NCI-H1930 (cell line): ENCODE measurements at regions not wholly inside any gene's neighbourhood (a gene's known extent, or its start where the extent isn't known, plus 50 kb on each side); places are given as distances from the start of the nearest gene placed in this dataset.

Source experiments
- DNase-seq, 2 experiments: peaks; one replicate each; lab custom pipeline; 2025; lab: John Stamatoyannopoulos, UW

- DNase-seq: no peak
Measured at GRCh38 chr5:133797167-133797566, 171.3 kb downstream of the C5orf15 start.

GRCh38 chr5:133796186-133796585, 172.2 kb downstream of the C5orf15 start:
- DNase-seq: no peak

GRCh38 chr5:133794771-133795415, 173.5 kb downstream of the C5orf15 start:
- no peak for DNase-seq

GRCh38 chr5:133793756-133794465, 174.5 kb downstream of the C5orf15 start:
- DNase-seq: no peak

GRCh38 chr5:133792655-133793054, 175.8 kb downstream of the C5orf15 start:
- DNase-seq: no peak

GRCh38 chr5:133792024-133792423, 176.4 kb downstream of the C5orf15 start:
- no peak for DNase-seq

- no peak for DNase-seq
Measured at GRCh38 chr5:133790898-133791297, 177.5 kb downstream of the C5orf15 start.

GRCh38 chr5:133789428-133789827, 177.1 kb upstream of the FSTL4 start:
- no peak for DNase-seq

GRCh38 chr5:133788121-133788520, 175.8 kb upstream of the FSTL4 start:
- DNase-seq: no peak

GRCh38 chr5:133786420-133786819, 174.1 kb upstream of the FSTL4 start:
- no peak for DNase-seq

GRCh38 chr5:133785182-133785581, 172.8 kb upstream of the FSTL4 start:
- no peak for DNase-seq

- no peak for DNase-seq
Measured at GRCh38 chr5:133783481-133783880, 171.1 kb upstream of the FSTL4 start.

- DNase-seq: no peak
Measured at GRCh38 chr5:133782736-133783135, 170.4 kb upstream of the FSTL4 start.

- DNase-seq: no peak
Measured at GRCh38 chr5:133781436-133782225, 169.3 kb upstream of the FSTL4 start.

- DNase-seq: no peak
Measured at GRCh38 chr5:133780619-133781280, 168.4 kb upstream of the FSTL4 start.

- no peak for DNase-seq
Measured at GRCh38 chr5:133779828-133780475, 167.6 kb upstream of the FSTL4 start.

- DNase-seq: no peak
Measured at GRCh38 chr5:133778636-133779035, 166.3 kb upstream of the FSTL4 start.

GRCh38 chr5:133777951-133778350, 165.6 kb upstream of the FSTL4 start:
- DNase-seq: no peak

- DNase-seq: no peak
Measured at GRCh38 chr5:133775584-133776304, 163.4 kb upstream of the FSTL4 start.

GRCh38 chr5:133773247-133774202, 161.2 kb upstream of the FSTL4 start:
- no peak for DNase-seq
